WTC11 (cell line): ENCODE measurements at regions not wholly inside any gene's neighbourhood (a gene's known extent, or its start where the extent isn't known, plus 50 kb on each side); places are given as distances from the start of the nearest gene placed in this dataset.

Source experiments
- ATAC-seq: fragments of 200-7000 bp; cut with Tn5 transposase; 2 replicates; pipeline ENCODE4 v1.10.0; 2021; ENCODE audit warnings: mild to moderate bottlenecking, moderate library complexity
- CTCF ChIA-PET: fragments of 300-600 bp; sonication (Branson Sonifier 250); formaldehyde crosslinking; loops from one replicate; lab custom pipeline; 2021; ENCODE audit warnings: antibody characterized with exemption; lab: Charles Lee
- POLR2A ChIA-PET: fragments of 350-600 bp; sonication (Branson Sonifier 250); formaldehyde crosslinking; loops from one replicate; lab custom pipeline; 2021; ENCODE audit warnings: antibody characterized with exemption; lab: Charles Lee
- DNase-seq: peaks from one replicate; pipeline ENCODE4 v3.0.0; 2021; ENCODE audit warnings: low spot score
- H3K27ac Mint-ChIP-seq: 2 replicates; pipeline ENCODE4 v1.8.0; 2021; ENCODE audit warnings: mixed read lengths
- H3K27me3 Mint-ChIP-seq: 2 replicates; pipeline ENCODE4 v1.8.0; 2021; ENCODE audit warnings: low read depth, mild to moderate bottlenecking, moderate library complexity, mixed read lengths
- H3K36me3 Mint-ChIP-seq: 2 replicates; pipeline ENCODE4 v1.8.0; 2021; ENCODE audit warnings: mixed read lengths
- H3K4me1 Mint-ChIP-seq: 2 replicates; pipeline ENCODE4 v1.8.0; 2022; ENCODE audit warnings: mixed read lengths
- H3K4me3 Mint-ChIP-seq: 2 replicates; pipeline ENCODE4 v1.8.0; 2021; ENCODE audit warnings: mild to moderate bottlenecking, moderate library complexity, mixed read lengths
- H3K9me3 Mint-ChIP-seq: 2 replicates; pipeline ENCODE4 v1.8.0; 2021; ENCODE audit warnings: mixed read lengths
- CDX4 ChIP-seq: fragments of 250-450 bp; sonication (Bioruptor Pico); IDR thresholded peaks from 2 replicates; pipeline ENCODE4 v1.9.0; 2021; ENCODE audit warnings: moderate library complexity, mild to moderate bottlenecking, inconsistent platforms, borderline replicate concordance
- CTCF ChIP-seq: fragments of 200-600 bp; IDR thresholded peaks from 2 replicates; pipeline ENCODE4 v1.8.0; 2022; ENCODE audit warnings: antibody characterized with exemption
- HMGXB4 ChIP-seq: sonication (generic); formaldehyde crosslinking; IDR thresholded peaks from 2 replicates; pipeline ENCODE4 v1.8.1; 2023; ENCODE audit warnings: mild to moderate bottlenecking, moderate library complexity, missing genetic modification reagents
- IRF1 ChIP-seq: sonication (generic); formaldehyde crosslinking; IDR thresholded peaks from 2 replicates; pipeline ENCODE4 v1.8.0; 2023; ENCODE audit warnings: missing genetic modification reagents
- KAT7 ChIP-seq: sonication (generic); formaldehyde crosslinking; IDR thresholded peaks from 2 replicates; pipeline ENCODE4 v1.8.1; 2023; ENCODE audit warnings: missing genetic modification reagents, mild to moderate bottlenecking, borderline replicate concordance
- MLX ChIP-seq: sonication (generic); formaldehyde crosslinking; IDR thresholded peaks from 2 replicates; pipeline ENCODE4 v1.8.1; 2023; ENCODE audit warnings: mild to moderate bottlenecking, missing genetic modification reagents, moderate library complexity
- MYBL2 ChIP-seq: sonication (generic); formaldehyde crosslinking; IDR thresholded peaks from 2 replicates; pipeline ENCODE4 v1.8.1; 2023; ENCODE audit warnings: mild to moderate bottlenecking, moderate library complexity, missing genetic modification reagents
- NR2C2 ChIP-seq: sonication (generic); formaldehyde crosslinking; IDR thresholded peaks from 2 replicates; pipeline ENCODE4 v1.8.0; 2022; ENCODE audit warnings: mild to moderate bottlenecking, missing genetic modification reagents
- OVOL2 ChIP-seq: fragments of 250-450 bp; sonication (Bioruptor Pico); IDR thresholded peaks from 2 replicates; pipeline ENCODE4 v1.9.0; 2021; ENCODE audit warnings: mild to moderate bottlenecking, borderline replicate concordance
- SMAD3 ChIP-seq: sonication (generic); formaldehyde crosslinking; IDR thresholded peaks from 2 replicates; pipeline ENCODE4 v1.8.0; 2022; ENCODE audit warnings: missing genetic modification reagents, mild to moderate bottlenecking, borderline replicate concordance
- SMAD4 ChIP-seq: sonication (generic); formaldehyde crosslinking; IDR thresholded peaks from 2 replicates; pipeline ENCODE4 v1.8.0; 2022; ENCODE audit warnings: mild to moderate bottlenecking, missing genetic modification reagents
- TF ChIP-seq, protein P1 (sequence below): sonication (generic); formaldehyde crosslinking; IDR thresholded peaks from 2 replicates; pipeline ENCODE4 v1.8.0; 2022; ENCODE audit warnings: mild to moderate bottlenecking, missing genetic modification reagents
- TF ChIP-seq, protein P2 (sequence below): fragments of 250-450 bp; sonication (Bioruptor Pico); IDR thresholded peaks from 2 replicates; pipeline ENCODE4 v2.1.2; 2022; ENCODE audit warnings: mild to moderate bottlenecking, moderate library complexity
- TF ChIP-seq, protein P3 (sequence below): fragments of 250-450 bp; sonication (Bioruptor Pico); conservative IDR thresholded peaks from 2 replicates; pipeline ENCODE4 v1.9.0; 2021; ENCODE audit warnings: mild to moderate bottlenecking

DNA sequence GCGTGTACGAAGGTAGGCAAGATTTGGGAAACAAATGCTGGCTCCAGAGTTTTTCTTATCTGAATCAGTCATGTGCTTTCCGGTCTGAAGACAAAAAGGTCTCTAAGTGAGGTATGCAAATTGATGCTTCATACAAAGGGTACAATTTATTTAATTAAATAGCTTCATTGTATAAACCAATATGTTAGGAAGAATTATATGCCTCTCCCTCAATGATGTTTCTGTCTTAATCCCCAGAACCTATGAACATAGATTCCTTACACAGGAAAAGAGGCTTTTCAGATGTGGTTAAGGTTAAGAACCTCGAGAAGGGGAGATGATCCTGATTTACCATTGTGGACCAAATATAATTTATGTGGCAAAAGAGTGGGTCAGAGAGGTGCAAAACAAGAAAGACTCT is 543.5 kb upstream of the PCDH10 start:
- Mint-ChIP-seq H3K4me3 (no peak overlapping the region), H3K9me3 (peaks cover 21% of the 10 kb centered on the region), H3K27me3 (no peaks in the 10 kb centered on the region), H3K4me1 (peaks cover 7% of the 10 kb centered on the region), H3K36me3 (peaks cover 10% of the 10 kb centered on the region), H3K27ac (no peak overlapping the region)
- TF ChIP-seq NR2C2 (CRISPR knock-in tag) (no peak), MYBL2 (CRISPR knock-in tag) (no peak), HMGXB4 (CRISPR knock-in tag) (no peak), MLX (CRISPR knock-in tag) (no peak), CDX4 (CRISPR knock-in tag) (no peak), OVOL2 (CRISPR knock-in tag) (no peak)
- TF ChIP-seq, protein P1, sequence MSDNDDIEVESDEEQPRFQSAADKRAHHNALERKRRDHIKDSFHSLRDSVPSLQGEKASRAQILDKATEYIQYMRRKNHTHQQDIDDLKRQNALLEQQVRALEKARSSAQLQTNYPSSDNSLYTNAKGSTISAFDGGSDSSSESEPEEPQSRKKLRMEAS (CRISPR knock-in tag): no peak
- TF ChIP-seq, protein P2, sequence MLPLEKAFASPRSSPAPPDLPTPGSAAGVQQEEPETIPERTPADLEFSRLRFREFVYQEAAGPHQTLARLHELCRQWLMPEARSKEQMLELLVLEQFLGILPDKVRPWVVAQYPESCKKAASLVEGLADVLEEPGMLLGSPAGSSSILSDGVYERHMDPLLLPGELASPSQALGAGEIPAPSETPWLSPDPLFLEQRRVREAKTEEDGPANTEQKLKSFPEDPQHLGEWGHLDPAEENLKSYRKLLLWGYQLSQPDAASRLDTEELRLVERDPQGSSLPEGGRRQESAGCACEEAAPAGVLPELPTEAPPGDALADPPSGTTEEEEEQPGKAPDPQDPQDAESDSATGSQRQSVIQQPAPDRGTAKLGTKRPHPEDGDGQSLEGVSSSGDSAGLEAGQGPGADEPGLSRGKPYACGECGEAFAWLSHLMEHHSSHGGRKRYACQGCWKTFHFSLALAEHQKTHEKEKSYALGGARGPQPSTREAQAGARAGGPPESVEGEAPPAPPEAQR (CRISPR knock-in tag): no peak
- ChIA-PET CTCF (no interaction called here), POLR2A (no interaction called here)
- DNase-seq: no peak
- ATAC-seq: no peak

- H3K9me3 Mint-ChIP-seq: peaks cover 38% of the 10 kb centered on the region
- H3K27ac Mint-ChIP-seq: no peak overlapping the region
- no peaks in the 10 kb centered on the region for H3K27me3 Mint-ChIP-seq
- ChIA-PET POLR2A (no interaction called here), CTCF (no interaction called here)
- H3K4me1 Mint-ChIP-seq: no peaks in the 10 kb centered on the region
- DNase-seq: no peak
- TF ChIP-seq SMAD3 (no peak), KAT7 (CRISPR knock-in tag) (no peak), SMAD4 (CRISPR knock-in tag) (no peak), CTCF (peak; percentile 20; the same call in 1 of the 2 replicates), IRF1 (CRISPR knock-in tag) (no peak)
- TF ChIP-seq, protein P3, sequence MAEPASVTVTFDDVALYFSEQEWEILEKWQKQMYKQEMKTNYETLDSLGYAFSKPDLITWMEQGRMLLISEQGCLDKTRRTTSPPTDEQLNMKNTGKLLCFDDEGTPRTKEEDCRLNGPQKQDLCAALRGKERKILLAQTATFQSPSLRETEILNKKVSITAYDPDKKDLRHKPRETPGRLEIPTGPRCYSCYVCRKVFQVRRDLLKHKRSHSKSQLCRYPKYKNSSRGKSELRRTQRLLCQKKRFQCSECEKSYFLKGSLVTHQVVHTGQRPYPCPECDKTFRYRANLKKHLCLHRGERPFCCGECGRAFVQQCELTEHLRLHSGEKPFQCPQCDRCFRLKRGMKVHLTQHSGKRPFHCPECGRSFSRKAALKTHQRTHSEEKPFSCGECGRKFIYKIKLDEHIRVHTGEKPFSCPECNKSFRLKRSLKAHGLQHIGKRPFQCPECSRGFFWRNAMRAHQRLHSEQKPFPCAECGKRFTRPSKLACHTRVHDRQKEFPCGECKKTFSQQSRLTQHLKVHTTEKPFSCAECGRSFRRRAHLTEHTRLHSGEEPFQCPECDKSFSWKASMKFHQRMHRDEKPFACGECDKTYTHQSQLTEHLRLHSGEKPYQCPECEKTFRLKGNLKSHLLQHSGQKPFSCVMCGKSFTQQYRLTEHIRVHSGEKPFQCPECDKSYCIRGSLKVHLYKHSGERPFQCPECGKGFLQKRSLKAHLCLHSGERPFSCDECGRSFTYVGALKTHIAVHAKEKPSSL: no peak
- H3K36me3 Mint-ChIP-seq: peaks cover 37% of the 10 kb centered on the region
- H3K4me3 Mint-ChIP-seq: no peak overlapping the region
- no peak for ATAC-seq
Measured at GRCh38 chr4:132614682-132615081, 534.4 kb upstream of the PCDH10 start.
